ENCODE measurements at regions not wholly inside any gene's neighbourhood (a gene's known extent, or its start where the extent isn't known, plus 50 kb on each side); places are given as distances from the start of the nearest gene placed in this dataset.
A peak's percentile ranks its signal among the peaks of the same experiment; 100 is the strongest.

DNA sequence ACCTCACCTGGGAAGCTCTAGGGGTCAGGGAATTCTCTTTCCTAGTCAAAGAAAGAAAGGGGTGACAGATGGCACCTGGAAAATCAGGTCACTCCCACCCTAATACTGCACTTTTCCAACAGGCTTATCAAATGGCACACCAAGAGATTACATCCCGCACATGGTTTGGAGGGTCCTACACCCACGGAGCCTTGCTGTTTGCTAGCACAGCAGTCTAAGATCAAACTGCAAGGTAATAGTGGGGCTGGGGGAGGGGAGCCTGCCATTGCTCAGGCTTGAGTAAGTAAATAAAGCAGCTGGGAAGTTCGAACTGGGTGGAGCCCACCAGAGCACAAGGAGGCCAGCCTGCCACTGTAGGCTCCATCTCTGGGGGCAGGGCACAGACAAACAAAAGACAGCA, 2830.6 kb upstream of the OR11H1 start:
- no peaks in the 10 kb centered on the region for H3K4me1 ChIP-seq (replicated peaks)
- no peaks in the 10 kb centered on the region for H3K27me3 ChIP-seq (replicated peaks)
- peak in 1 of 2 experiments; percentile 37 for DNase-seq (ENCODE audit: low read depth in 1 of 2, low spot score in 2 of 2)
- no peak overlapping the region for H3K27ac ChIP-seq
- H3K9me3 ChIP-seq (replicated peaks) = no peaks in the 10 kb centered on the region
- no peaks in the 10 kb centered on the region for H3K36me3 ChIP-seq
- no peak overlapping the region for H3K4me3 ChIP-seq
